GM23338 (cell line): ENCODE measurements at regions not wholly inside any gene's neighbourhood (a gene's known extent, or its start where the extent isn't known, plus 50 kb on each side); places are given as distances from the start of the nearest gene placed in this dataset.

Experiments used
- ATAC-seq: fragments of 200-7000 bp; cut with Tn5 transposase; 3 replicates; pipeline ENCODE4 v1.9.1; 2020
- DNase-seq: peaks from one replicate; pipeline ENCODE4 v3.0.0-alpha.2; 2015; ENCODE audit warnings: low spot score
- H2AFZ ChIP-seq: fragments of 200-600 bp; sonication (generic); 2 replicates; pipeline ENCODE4 v1.8.0; 2016; ENCODE audit warnings: antibody characterized with exemption, mild to moderate bottlenecking, moderate library complexity
- H3F3A ChIP-seq: fragments of 200-600 bp; sonication (generic); replicated peaks from 2 replicates; pipeline ENCODE4 v1.8.0; 2017; ENCODE audit warnings: antibody characterized with exemption, mixed run types, low read depth
- H3K27ac ChIP-seq: fragments of 200-600 bp; sonication (generic); 2 replicates; pipeline ENCODE4 v1.6.1; 2016; ENCODE audit warnings: low read depth
- H3K27me3 ChIP-seq: fragments of 200-600 bp; sonication (generic); 2 replicates; pipeline ENCODE4 v1.8.0; 2016; ENCODE audit warnings: mild to moderate bottlenecking, mixed run types, moderate library complexity; ENCODE audit not compliant: insufficient read depth
- H3K36me3 ChIP-seq: fragments of 200-600 bp; sonication (generic); 2 replicates; pipeline ENCODE4 v1.8.0; 2016; ENCODE audit warnings: mild to moderate bottlenecking; ENCODE audit not compliant: insufficient read depth
- H3K4me1 ChIP-seq: fragments of 200-600 bp; sonication (generic); 2 replicates; pipeline ENCODE4 v1.8.0; 2016; ENCODE audit warnings: mild to moderate bottlenecking, moderate library complexity; ENCODE audit not compliant: insufficient read depth
- H3K4me2 ChIP-seq: fragments of 200-600 bp; sonication (generic); 2 replicates; pipeline ENCODE4 v1.7.1; 2017; ENCODE audit warnings: mixed run types
- H3K4me3 ChIP-seq: fragments of 200-600 bp; sonication (generic); 2 replicates; pipeline ENCODE4 v1.6.1; 2016; ENCODE audit warnings: mixed run types
- H3K79me2 ChIP-seq: fragments of 200-600 bp; sonication (generic); replicated peaks from 2 replicates; pipeline ENCODE4 v1.8.0; 2017; ENCODE audit warnings: mild to moderate bottlenecking; ENCODE audit not compliant: insufficient read depth
- H3K9me2 ChIP-seq: fragments of 200-600 bp; sonication (generic); 2 replicates; pipeline ENCODE4 v1.8.0; 2017; ENCODE audit not compliant: insufficient read depth
- H4K20me1 ChIP-seq: fragments of 200-600 bp; sonication (generic); replicated peaks from 2 replicates; pipeline ENCODE4 v1.8.0; 2017; ENCODE audit warnings: mild to moderate bottlenecking; ENCODE audit not compliant: insufficient read depth
- H3K27ac Mint-ChIP-seq: 2 replicates; pipeline ENCODE4 v1.8.0; 2020; ENCODE audit warnings: inconsistent platforms, mild to moderate bottlenecking, moderate library complexity, mixed read lengths
- H3K27me3 Mint-ChIP-seq: 3 replicates; pipeline ENCODE4 v1.8.0; 2022; ENCODE audit warnings: low read depth, mild to moderate bottlenecking, moderate library complexity, mixed read lengths, inconsistent platforms; ENCODE audit not compliant: insufficient read depth, poor library complexity
- H3K36me3 Mint-ChIP-seq: 3 replicates; pipeline ENCODE4 v1.8.0; 2021; ENCODE audit warnings: low read depth, mild to moderate bottlenecking, inconsistent platforms, moderate library complexity, mixed read lengths
- H3K4me1 Mint-ChIP-seq: 3 replicates; pipeline ENCODE4 v1.8.0; 2020; ENCODE audit warnings: mild to moderate bottlenecking, inconsistent platforms, mixed read lengths
- H3K4me3 Mint-ChIP-seq: 3 replicates; pipeline ENCODE4 v1.8.0; 2021; ENCODE audit warnings: moderate library complexity, mild to moderate bottlenecking, inconsistent platforms, mixed read lengths
- H3K9me3 Mint-ChIP-seq: 3 replicates; pipeline ENCODE4 v1.8.0; 2020; ENCODE audit warnings: moderate library complexity, mild to moderate bottlenecking, inconsistent platforms, mixed read lengths
- CREB1 ChIP-seq: fragments of 250-450 bp; sonication (Bioruptor Pico); IDR thresholded peaks from 2 replicates; pipeline ENCODE4 v1.5.0; 2020; ENCODE audit warnings: low read depth, mild to moderate bottlenecking, moderate library complexity
- ETS1 ChIP-seq: IDR thresholded peaks from 2 replicates; pipeline ENCODE4 v1.6.1; 2016; ENCODE audit warnings: antibody characterized with exemption
- NANOG ChIP-seq: IDR thresholded peaks from 2 replicates; pipeline ENCODE4 v1.6.1; 2016; ENCODE audit warnings: antibody characterized with exemption, borderline replicate concordance
- POLR2AphosphoS5 ChIP-seq: IDR thresholded peaks from 2 replicates; pipeline ENCODE4 v1.6.1; 2016; ENCODE audit warnings: antibody characterized with exemption, low read depth
- STAT1 ChIP-seq: IDR thresholded peaks from one replicate; pipeline ENCODE4 v1.6.1; 2016; ENCODE audit warnings: antibody characterized with exemption; ENCODE audit not compliant: unreplicated experiment
- ZNF114 ChIP-seq: fragments of 250-450 bp; sonication (Bioruptor Pico); IDR thresholded peaks from 2 replicates; pipeline ENCODE4 v1.5.0; 2020; ENCODE audit warnings: mild to moderate bottlenecking, moderate library complexity
- ZNF331 ChIP-seq: fragments of 250-450 bp; sonication (Bioruptor Pico); IDR thresholded peaks from 2 replicates; pipeline ENCODE4 v1.5.0; 2020; ENCODE audit warnings: low read depth, mild to moderate bottlenecking, moderate library complexity
- TF ChIP-seq, protein P1 (sequence below): IDR thresholded peaks from one replicate; pipeline ENCODE4 v1.6.1; 2018; ENCODE audit warnings: antibody characterized with exemption; ENCODE audit not compliant: unreplicated experiment
- TF ChIP-seq, protein P2 (sequence below): fragments of 250-450 bp; sonication (Bioruptor Pico); IDR thresholded peaks from 2 replicates; pipeline ENCODE4 v1.5.0; 2020; ENCODE audit warnings: mild to moderate bottlenecking, moderate library complexity
- TF ChIP-seq, protein P3 (sequence below), 2 experiments: fragments of 200-600 bp in 1 of 2; sonication (generic) in 1 of 2; conservative IDR thresholded peaks; 2 replicates each; pipeline versions ENCODE4 v1.5.1 to v1.6.1; 2016 to 2017; ENCODE audit warnings: antibody characterized with exemption in 2 of 2, low read depth in 2 of 2, mild to moderate bottlenecking in 2 of 2, moderate library complexity in 1 of 2

DNA sequence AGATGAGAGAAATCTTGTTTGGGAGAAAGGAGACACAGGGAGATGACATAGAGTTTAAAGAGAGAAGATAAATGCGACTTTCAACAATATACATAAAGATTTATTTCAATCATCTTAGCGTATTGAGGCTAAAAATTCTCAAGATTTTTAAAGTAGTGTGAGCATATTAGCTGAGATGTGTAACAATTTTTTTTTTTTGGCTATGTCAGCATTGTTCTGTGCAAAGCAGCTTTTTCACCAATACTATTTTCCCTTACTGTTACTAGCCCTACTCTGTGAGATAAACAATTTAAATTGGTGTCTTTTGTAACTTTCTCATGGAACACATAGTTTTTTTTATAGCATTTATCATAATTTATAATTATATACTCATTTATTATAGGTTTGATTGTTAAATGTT, 185.2 kb upstream of the ZNF385D start:
- ATAC-seq (no peak), DNase-seq (no peak)
- Histone ChIP-seq H3K4me1 (no peaks in the 10 kb centered on the region), H2AFZ (no peak overlapping the region), H3K27me3 (no peaks in the 10 kb centered on the region), H3K4me3 (no peak overlapping the region), H3K79me2 (no peaks in the 10 kb centered on the region), H3F3A (no peaks in the 10 kb centered on the region), H3K4me2 (no peak overlapping the region), H3K27ac (no peak overlapping the region), H3K9me2 (no peaks in the 10 kb centered on the region), H3K36me3 (no peaks in the 10 kb centered on the region), H4K20me1 (no peaks in the 10 kb centered on the region)
- Mint-ChIP-seq H3K27me3 (no peaks in the 10 kb centered on the region), H3K36me3 (no peaks in the 10 kb centered on the region), H3K27ac (no peak overlapping the region), H3K4me3 (no peak overlapping the region), H3K9me3 (no peaks in the 10 kb centered on the region), H3K4me1 (peaks cover 4% of the 10 kb centered on the region; the same call in 2 of the 3 replicates)
- TF ChIP-seq, protein P1, sequence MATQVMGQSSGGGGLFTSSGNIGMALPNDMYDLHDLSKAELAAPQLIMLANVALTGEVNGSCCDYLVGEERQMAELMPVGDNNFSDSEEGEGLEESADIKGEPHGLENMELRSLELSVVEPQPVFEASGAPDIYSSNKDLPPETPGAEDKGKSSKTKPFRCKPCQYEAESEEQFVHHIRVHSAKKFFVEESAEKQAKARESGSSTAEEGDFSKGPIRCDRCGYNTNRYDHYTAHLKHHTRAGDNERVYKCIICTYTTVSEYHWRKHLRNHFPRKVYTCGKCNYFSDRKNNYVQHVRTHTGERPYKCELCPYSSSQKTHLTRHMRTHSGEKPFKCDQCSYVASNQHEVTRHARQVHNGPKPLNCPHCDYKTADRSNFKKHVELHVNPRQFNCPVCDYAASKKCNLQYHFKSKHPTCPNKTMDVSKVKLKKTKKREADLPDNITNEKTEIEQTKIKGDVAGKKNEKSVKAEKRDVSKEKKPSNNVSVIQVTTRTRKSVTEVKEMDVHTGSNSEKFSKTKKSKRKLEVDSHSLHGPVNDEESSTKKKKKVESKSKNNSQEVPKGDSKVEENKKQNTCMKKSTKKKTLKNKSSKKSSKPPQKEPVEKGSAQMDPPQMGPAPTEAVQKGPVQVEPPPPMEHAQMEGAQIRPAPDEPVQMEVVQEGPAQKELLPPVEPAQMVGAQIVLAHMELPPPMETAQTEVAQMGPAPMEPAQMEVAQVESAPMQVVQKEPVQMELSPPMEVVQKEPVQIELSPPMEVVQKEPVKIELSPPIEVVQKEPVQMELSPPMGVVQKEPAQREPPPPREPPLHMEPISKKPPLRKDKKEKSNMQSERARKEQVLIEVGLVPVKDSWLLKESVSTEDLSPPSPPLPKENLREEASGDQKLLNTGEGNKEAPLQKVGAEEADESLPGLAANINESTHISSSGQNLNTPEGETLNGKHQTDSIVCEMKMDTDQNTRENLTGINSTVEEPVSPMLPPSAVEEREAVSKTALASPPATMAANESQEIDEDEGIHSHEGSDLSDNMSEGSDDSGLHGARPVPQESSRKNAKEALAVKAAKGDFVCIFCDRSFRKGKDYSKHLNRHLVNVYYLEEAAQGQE: no peak
- TF ChIP-seq STAT1: no peak
- TF ChIP-seq, protein P2, sequence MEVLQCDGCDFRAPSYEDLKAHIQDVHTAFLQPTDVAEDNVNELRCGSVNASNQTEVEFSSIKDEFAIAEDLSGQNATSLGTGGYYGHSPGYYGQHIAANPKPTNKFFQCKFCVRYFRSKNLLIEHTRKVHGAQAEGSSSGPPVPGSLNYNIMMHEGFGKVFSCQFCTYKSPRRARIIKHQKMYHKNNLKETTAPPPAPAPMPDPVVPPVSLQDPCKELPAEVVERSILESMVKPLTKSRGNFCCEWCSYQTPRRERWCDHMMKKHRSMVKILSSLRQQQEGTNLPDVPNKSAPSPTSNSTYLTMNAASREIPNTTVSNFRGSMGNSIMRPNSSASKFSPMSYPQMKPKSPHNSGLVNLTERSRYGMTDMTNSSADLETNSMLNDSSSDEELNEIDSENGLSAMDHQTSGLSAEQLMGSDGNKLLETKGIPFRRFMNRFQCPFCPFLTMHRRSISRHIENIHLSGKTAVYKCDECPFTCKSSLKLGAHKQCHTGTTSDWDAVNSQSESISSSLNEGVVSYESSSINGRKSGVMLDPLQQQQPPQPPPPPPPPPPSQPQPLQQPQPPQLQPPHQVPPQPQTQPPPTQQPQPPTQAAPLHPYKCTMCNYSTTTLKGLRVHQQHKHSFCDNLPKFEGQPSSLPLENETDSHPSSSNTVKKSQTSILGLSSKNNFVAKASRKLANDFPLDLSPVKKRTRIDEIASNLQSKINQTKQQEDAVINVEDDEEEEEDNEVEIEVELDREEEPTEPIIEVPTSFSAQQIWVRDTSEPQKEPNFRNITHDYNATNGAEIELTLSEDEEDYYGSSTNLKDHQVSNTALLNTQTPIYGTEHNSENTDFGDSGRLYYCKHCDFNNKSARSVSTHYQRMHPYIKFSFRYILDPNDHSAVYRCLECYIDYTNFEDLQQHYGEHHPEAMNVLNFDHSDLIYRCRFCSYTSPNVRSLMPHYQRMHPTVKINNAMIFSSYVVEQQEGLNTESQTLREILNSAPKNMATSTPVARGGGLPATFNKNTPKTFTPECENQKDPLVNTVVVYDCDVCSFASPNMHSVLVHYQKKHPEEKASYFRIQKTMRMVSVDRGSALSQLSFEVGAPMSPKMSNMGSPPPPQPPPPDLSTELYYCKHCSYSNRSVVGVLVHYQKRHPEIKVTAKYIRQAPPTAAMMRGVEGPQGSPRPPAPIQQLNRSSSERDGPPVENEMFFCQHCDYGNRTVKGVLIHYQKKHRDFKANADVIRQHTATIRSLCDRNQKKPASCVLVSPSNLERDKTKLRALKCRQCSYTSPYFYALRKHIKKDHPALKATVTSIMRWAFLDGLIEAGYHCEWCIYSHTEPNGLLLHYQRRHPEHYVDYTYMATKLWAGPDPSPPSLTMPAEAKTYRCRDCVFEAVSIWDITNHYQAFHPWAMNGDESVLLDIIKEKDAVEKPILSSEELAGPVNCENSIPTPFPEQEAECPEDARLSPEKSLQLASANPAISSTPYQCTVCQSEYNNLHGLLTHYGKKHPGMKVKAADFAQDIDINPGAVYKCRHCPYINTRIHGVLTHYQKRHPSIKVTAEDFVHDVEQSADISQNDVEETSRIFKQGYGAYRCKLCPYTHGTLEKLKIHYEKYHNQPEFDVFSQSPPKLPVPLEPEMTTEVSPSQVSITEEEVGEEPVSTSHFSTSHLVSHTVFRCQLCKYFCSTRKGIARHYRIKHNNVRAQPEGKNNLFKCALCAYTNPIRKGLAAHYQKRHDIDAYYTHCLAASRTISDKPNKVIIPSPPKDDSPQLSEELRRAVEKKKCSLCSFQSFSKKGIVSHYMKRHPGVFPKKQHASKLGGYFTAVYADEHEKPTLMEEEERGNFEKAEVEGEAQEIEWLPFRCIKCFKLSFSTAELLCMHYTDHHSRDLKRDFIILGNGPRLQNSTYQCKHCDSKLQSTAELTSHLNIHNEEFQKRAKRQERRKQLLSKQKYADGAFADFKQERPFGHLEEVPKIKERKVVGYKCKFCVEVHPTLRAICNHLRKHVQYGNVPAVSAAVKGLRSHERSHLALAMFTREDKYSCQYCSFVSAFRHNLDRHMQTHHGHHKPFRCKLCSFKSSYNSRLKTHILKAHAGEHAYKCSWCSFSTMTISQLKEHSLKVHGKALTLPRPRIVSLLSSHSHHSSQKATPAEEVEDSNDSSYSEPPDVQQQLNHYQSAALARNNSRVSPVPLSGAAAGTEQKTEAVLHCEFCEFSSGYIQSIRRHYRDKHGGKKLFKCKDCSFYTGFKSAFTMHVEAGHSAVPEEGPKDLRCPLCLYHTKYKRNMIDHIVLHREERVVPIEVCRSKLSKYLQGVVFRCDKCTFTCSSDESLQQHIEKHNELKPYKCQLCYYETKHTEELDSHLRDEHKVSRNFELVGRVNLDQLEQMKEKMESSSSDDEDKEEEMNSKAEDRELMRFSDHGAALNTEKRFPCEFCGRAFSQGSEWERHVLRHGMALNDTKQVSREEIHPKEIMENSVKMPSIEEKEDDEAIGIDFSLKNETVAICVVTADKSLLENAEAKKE (CRISPR knock-in tag): no peak
- no peak for TF ChIP-seq NANOG
- TF ChIP-seq ZNF114: no peak
- TF ChIP-seq, protein P3, sequence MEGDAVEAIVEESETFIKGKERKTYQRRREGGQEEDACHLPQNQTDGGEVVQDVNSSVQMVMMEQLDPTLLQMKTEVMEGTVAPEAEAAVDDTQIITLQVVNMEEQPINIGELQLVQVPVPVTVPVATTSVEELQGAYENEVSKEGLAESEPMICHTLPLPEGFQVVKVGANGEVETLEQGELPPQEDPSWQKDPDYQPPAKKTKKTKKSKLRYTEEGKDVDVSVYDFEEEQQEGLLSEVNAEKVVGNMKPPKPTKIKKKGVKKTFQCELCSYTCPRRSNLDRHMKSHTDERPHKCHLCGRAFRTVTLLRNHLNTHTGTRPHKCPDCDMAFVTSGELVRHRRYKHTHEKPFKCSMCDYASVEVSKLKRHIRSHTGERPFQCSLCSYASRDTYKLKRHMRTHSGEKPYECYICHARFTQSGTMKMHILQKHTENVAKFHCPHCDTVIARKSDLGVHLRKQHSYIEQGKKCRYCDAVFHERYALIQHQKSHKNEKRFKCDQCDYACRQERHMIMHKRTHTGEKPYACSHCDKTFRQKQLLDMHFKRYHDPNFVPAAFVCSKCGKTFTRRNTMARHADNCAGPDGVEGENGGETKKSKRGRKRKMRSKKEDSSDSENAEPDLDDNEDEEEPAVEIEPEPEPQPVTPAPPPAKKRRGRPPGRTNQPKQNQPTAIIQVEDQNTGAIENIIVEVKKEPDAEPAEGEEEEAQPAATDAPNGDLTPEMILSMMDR (conservative IDR thresholded peaks at IDR 0.05; ENCODE audit: low read depth in 2 of 2): no peak
- no peak for TF ChIP-seq ETS1
- no peak for TF ChIP-seq CREB1 (CRISPR knock-in tag)
- TF ChIP-seq POLR2AphosphoS5: no peak
- no peak for TF ChIP-seq ZNF331 (CRISPR knock-in tag)
